Stromal cell of bone marrow (primary cell): ENCODE measurements at regions not wholly inside any gene's neighbourhood (a gene's known extent, or its start where the extent isn't known, plus 50 kb on each side); places are given as distances from the start of the nearest gene placed in this dataset.

Experiments
- DNase-seq: peaks from one replicate; pipeline ENCODE4 v3.0.0-alpha.2; 2012; ENCODE audit warnings: low read depth

DNA sequence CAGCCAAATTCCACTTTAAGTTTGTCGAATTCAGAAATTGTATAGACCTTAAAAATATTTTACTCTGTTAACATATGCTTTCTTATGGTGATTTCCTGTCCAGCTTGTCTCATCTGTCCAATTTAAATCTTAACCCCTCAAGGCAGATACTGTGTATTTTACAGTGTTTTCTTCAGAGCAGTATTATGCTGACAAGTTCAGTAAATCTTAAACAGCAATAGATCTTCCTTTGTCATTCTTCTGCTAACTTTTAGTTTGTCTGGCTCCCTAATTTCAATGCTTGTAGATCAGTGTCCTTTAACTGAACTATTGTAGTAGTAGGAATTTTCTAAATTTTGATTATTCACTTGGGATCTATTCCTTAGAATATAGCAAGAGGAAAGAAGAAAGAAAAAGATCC, 52.8 kb upstream of the MEIS1 start:
- DNase-seq, result no peak

DNA sequence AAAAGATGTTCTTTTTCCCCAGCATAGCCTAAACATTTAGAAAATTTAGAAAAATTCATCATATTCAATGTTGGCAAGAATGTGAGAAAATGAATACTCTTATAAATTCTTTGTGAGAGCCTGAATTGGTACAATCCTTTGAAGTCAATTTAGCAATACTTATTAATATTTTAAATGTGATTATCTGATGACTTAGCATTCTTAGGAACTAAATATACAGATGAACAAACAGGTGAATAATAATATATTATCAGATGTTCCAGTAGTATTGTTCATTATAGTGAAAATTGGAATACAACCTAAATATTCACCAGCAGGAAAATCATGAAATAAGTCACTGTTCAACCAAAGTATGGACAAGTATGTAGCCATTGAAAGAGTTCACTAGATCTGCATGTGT, 55.5 kb upstream of the MEIS1 start:
- DNase-seq, result no peak

DNA sequence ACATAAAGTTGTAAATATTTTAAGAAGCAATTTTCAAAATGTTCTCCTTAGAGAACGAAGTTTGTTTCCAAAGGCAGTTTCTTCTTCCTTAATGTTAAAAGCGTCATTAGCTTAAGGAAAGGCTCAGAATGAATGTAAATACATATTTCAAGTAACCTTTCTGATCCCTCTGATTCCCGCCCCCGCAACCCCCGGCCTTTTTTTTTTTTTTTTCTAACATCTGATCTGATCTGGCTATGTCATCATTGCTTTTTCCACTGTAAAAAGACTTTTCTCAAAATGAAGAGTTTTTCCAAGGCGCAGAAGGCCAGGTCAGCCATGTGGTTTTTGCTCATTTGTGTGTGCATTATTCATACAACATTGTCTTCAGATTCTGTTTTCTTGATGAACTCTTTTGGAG, 57.1 kb upstream of the MEIS1 start:
- DNase-seq, result no peak

DNA sequence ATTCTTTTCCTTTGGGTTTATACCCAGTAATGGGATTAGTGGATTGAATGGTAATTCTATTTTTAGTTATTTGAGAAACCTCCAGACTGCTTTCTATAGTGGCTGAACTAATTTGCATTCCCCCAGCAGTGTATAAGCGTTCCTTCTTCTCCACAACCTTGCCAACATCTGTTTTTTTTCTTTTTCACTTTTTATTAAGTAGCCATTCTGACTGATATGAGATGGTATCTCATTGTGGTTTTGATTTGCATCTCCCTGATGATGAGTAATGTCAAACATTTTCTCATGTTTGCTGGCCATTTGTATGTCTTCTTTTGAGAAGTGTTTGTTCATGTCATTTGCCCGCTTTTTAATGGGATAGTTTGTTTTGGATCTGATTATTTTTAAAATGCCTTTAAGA, 64.1 kb upstream of the MEIS1 start:
- DNase-seq, result no peak

DNA sequence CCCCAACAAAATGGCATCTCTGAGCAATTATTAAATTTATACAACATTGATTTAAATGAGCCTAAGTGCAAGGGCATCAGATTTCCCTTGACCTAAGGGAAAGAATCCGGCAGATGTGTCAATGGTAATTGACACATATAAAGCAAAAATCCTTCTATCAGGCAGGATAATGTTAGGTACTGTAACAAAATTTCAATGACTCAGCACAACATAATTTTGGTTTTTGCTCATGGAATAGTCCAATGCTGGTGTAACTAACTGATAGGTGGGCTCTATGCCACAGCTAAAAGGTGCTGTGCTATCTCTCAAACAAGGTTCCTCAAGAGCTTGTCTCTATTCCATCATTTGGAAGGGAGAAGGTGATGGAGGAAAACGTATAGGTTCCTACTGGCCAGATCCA, 68.3 kb upstream of the MEIS1 start:
- no peak for DNase-seq

DNA sequence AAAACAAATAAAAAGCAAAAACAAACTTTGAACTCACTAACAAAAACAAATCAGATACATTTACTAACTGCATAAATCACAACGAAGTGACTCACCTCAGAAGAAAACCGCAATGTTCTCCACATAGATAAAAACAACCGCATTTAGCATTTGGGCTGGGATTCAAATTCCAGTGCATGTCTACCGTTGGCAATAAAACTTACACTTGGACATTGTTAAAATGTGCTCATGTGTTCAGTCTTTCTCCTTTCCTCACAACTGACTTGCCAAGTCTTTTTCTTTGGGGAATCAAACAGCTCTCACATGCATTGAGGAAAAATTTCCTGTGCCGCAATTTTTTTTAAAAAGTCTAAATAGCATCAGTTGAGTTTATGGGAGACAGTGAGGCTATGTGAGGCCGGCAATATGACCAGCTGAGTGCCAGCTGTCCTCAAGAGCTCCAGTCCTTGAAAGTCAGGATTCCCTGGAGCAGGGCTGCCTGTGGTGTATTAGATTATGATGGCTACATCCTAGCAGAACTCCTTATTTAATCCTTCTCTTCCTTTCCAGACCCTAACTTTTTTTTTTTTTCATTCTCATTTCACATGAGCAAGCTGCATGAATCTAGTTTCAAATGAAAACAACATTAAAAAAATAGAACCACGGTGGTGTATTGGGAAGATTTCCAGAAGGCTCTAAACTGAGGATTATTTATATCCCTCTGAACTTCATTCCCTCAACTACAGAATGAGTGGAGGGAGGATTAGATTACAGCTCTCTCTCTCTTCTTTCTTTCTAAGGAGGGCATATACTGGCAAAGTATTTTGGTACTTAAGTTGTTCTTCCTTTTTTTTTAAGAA, 70.2 kb upstream of the MEIS1 start:
- DNase-seq, result peak; percentile 54

DNA sequence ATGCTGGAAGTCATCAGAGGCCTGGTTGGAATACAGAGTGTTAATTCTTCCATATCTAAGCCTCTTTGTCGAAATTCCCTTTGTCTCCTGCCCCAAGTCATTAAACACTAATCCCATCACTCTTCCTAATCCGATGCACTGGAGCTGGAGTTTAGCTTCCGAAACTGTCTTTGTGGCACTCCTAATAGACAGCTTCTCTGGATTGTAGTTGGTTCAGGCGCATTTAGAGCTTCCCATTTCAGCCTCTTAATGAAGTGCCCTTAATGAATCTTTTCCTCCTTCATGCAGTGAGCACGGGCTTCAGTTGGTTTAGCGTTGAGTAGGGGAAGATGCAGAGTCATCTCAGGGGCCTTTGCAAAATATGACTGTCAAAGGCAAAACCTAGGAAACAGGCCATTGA, 72.2 kb upstream of the MEIS1 start:
- no peak for DNase-seq

DNA sequence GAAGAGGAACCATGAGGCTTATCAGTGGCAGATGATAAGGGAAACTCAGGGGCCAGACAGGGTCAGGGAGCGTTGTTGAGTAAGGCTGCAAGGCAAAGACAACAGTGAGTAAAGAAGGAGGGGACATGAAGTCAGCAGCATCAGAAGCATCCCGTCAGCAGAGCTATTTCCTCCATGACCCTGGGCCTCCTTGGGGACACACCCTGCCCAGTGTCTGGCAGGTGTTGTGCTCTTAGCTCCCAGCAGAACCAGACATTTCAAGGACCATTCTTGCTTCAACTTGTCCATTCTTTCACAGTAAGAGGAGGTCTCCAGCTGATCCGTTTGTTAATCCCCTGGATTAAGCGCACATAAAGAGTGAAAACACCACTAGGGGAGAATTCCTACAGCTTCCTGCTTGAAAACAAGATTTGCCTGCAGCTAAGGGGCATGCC, 88.7 kb upstream of the MEIS1 start:
- no peak for DNase-seq

DNA sequence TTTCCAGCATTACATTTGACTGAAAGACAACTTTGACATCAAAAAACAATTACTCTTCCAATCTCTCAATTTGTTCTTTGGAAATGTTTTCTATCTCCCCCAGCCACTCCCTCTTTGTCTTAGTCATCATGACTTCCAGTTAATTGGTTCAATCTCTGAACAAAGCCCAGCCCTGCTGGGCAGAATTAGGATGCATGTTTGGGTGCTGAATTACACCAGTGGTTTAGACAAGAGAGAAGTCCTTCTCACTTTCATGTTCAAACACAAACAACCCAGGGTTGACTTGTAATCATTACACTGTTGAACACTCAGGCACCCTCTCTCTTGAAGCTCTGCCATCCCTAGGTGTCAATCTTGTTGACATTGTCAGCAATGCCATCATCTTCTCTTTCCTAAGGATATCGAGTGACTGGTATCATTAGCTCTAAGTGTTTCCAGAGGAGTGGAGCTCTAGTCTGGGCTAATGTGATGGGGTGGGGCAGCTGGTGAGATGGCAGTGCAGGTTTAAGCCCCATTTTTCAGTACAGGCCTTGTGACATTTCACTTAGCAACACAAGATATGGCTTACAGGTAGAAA, 90.8 kb upstream of the MEIS1 start:
- no peak for DNase-seq

DNA sequence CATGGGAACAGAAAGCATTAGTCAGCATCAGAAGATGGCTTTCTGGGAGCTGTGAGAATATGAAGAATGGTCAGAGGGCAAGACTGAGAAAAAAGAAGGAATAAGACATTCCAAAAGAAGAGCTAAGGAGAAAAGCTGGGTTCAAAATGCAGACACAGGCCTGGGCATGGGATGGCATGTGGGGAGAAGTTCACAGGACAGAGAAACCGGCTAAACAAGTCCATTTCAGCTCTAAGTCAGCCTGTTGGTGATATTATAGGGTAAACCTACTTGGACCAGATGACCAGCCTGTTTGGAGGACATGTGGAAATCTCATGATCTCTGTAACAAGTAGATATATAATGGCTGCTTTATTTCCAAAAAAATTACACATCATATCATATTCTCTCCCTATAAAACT, 91.7 kb upstream of the MEIS1 start:
- no peak for DNase-seq

DNA sequence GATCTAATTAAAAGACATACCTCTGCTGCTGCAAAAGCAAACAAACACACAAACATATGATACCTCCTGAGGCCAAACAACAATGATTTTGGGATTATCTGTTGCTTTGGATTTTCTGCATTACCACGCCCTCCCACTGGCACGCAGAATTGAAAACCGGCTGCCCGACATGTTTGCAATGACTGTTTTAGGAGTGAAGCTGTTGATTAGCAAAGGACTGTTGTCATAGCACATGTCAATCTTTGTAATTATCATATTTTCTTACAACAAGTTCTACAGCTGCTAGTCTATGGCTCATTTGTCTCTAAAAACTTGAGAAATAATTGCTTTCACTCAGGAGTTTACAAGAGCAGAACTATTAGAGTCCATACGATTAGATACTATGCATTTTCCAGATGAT, 94.4 kb upstream of the MEIS1 start:
- no peak for DNase-seq

DNA sequence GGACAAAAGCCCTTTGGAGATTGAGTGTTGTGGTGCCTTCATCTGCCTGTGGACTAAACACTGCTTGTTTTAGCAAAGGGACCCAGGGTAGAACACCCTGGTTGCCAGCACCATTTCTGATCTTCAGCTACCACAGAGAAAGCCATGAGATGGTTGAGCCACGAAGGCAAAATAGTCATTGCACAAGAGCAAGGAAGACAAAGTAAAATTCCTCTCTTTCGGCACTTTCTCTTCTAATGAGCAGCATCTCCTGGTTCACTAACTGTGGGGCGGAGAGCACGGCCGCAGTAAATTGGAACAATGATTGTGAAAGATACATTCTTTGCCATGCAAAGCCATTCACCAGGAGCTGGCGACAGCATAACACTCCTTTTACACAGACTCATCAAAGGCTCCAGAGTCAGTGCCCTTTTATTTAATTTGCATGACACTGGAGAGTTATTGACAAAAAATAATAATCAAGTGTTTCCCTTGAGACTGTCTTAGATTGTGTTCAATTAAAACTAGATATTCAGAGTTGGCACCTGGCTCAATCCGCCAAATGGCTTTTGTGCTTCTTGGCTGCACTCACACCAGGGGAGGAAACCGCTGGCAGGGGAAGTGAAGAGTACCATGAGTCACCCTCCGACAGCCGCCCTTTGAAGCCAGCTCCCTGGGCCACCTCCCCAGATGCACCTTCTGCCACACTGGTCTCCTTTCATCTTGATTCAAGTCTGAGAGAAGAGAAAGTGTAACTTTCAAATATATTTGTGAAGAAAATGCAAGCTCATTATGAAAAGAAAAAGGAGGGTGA, 100.5 kb upstream of the MEIS1 start:
- DNase-seq, result no peak

DNA sequence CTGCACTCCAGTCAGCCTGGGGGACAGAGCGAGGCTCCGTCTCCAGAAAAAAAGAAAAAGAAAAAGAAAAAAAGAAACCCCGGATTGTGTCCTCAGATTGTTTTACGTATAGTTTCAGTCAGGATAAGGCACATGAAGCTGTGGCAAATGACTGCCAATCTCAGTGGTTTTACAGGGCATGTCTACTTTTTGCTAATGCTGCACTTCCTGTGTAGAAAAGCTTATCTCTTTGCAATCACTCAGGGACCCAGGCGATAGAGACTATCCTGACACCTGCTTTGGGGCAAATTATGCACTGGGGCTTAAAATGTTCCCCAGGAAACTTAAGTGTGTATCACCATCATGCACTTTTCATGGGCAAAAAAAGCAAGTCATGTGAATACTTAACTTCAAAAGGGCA, 103.7 kb upstream of the MEIS1 start:
- no peak for DNase-seq

DNA sequence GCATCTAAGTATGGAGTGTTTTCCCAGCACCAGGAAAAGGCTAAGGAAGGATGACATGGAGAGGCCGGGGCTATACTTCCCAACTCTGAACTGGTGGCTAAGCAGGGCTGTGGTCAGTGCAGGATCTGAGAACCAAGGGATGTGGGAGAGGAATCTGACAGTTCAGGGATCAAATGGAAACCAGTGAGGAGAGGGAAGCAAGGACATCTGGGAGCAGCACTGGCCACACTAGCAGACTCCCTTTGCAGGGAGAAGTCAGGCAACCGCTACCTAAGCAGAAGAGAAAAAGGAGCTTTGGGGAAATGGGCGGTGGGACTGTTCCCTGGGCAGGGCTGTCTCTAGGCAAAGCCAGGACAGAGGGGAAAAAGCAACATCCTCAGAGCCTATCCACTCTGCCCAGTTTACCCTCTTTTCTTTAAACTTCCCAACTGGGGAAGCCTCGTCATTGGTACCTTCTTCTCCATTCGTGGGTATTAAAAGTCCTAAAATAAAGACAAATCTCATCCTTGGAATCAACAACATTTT, 105.8 kb upstream of the MEIS1 start:
- no peak for DNase-seq

DNA sequence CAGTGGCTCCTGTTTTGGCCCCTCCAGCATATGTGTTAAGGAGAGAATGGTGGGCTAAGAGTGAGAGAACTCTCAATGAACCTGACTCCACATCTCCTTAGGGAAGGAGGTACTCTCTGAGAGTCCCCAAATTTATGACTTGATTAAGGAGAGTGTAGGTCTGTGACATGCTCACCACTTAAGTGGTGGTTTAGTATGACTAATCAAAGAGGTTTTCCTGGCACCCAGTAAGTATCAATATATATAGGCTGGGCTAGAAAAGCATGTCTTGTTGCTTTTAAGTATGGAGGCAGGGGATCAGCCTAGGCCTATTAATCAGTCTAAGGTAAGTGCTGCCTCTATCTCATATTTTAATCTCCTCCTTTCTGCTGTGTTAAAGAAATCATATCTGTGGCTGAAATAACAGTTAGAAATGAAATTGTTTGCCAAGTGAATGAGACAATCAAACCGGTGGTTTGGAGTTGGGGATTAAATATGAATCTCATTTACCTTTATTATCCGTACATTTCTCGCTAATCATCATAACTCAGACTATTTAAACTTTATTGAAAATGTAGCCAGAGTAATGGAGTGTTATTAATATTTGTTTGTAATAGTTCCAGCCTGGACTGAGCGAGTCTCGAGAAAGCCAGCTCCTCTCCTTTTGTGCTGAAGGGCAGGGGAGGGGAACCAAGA, 107.7 kb upstream of the MEIS1 start:
- no peak for DNase-seq

DNA sequence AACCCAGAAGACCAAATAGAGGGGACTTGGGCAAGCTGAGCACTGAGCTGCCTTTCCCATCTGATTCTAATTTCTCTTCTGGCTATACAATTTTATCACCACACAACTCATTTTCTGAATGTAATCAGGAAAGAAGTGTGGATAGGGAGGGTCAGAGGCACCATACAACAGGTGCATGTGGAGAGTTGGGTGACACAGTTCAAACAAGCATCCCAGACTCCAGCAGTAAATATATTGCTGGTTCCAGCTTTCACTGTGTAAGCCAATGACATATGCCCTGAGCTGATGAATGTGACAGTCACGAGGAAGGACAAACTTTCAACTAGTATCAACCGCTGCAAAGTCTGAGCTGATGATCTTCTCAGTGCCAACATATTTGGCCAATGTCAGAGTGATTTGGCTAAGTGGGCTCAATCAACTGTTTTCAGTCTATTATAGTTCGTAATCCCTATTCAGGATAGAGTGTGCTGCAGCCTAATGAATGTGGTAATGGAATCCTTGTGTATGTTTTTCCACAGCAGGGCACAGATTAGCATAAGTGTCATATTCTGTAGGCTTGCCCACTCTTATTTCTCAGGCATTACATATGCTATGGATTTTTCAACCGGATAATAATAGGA, 109.9 kb upstream of the MEIS1 start:
- no peak for DNase-seq

DNA sequence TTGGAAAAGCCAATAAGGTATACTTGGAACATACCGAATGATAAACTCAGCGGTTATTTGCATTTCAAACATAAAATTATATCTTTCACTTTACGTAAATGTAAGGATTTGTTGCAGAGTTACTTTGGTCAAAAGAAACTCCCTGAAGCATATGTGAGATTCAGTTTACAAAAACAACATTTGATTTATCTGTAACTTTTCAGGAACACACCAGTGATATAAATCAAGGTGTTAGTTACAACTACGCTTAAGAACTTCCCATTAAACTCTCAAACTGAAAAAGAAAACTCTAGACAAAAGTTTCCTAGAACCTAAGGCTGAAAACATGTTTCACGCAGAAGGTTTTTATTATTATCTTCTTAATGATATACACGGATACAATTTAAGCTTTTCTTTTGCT, 110.6 kb upstream of the MEIS1 start:
- DNase-seq, result no peak

DNA sequence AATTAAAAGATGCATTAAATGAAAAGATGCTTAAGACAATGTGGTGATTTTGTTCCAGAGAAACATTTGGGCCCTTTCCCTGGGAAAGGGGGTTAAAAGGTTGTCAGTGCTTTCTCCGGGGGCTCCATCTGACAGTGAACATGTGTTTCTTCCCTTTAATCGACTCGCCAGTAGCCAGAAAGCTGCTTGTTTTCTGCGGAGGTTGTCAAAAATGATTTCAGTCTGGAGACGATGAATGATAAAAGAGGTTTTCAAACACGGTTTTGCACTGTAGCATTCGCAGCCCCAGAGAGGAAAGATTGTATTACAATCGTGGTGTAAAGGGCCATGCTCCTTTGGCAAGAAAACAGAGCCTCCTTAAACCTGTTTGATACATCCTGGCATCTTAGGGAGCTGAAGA, 111.5 kb upstream of the MEIS1 start:
- DNase-seq, result no peak

DNA sequence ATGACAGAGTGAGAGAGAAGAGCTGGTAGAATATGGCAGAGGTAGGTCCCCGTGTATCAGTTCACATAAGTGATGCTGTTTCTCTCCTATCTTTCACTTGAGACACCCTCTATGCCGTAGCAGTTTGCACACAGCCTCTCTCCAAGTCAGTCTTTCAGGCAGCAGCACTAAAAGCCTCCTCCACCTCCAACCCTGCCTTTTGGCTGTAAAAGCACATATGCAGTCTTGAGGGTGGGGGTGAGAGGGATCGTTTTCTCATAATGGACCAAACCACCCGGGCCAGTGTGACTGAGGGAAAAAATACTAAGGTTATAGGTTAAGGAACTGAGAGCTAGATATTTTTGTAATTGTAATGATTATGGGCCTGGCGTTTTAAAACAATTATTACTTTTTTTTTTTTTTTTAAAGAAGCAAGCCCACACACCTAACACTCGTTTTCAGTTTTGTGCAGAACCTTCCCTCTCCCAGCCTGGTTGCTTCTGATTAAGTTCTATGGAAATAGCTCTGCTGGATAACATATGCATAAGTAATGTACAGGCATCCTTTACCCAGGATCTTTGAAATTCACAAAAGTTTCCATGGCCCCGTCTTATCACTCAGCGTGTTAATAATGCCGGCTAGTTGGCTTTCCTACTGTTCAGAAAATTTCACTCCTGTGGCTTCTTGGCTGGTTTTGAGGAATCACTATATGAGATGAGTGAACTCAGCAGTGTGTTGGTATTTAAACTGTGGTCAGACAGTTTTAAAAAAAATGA, 112.2 kb upstream of the MEIS1 start:
- DNase-seq, result no peak

DNA sequence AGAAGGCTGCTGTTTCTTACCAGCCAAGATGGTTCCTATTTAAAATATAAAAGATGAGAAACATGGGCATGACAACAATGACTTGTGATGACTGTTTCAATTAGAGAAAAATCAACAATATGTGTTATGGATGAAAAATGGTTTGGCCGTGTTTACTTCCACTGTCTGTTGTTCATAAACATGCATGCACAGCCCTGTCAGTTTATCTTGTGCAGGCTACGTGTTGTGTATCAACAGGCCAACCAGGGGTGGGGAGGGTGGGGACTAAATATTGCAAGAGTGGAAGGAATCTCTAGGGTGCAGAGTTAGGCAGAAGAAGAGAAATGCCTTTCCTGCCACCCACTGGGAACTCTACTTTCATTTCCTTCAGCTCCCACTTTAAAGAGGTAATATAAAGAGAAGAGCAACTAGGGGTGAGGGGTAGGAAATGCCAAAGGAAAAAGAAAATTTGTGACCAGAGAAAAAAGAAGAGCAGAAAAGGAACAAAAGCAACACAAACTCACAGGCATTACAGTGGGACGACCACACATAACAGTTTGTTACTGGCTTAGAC, 116.8 kb upstream of the MEIS1 start:
- no peak for DNase-seq
